Inflammatory macrophage (primary cell): ENCODE measurements at regions not wholly inside any gene's neighbourhood (a gene's known extent, or its start where the extent isn't known, plus 50 kb on each side); places are given as distances from the start of the nearest gene placed in this dataset.

Experiments
- DNase-seq, 2 donors: peaks; one replicate each; pipeline ENCODE4 v3.0.0-alpha.2; 2020 to 2022

DNA sequence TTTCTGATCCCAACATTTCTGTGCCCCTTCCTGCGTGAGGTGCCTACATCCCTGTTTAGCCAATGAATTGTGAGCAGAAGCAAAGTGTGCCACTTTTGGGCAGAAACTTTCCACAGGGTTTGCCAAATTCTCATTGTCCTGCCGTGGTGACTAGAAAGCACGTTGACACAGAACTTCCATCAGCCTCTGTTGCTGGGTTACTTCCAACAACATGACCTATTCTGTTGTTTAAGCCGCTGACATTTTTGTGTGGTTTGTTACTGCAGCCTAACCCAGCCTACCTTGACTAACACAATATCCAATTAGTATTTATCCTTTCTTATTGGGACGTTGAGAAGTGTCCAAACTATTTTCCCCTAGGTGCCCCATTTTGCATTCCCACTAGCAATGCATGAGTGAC lies 136.8 kb downstream of the URB2 start:
- no peak for DNase-seq

DNA sequence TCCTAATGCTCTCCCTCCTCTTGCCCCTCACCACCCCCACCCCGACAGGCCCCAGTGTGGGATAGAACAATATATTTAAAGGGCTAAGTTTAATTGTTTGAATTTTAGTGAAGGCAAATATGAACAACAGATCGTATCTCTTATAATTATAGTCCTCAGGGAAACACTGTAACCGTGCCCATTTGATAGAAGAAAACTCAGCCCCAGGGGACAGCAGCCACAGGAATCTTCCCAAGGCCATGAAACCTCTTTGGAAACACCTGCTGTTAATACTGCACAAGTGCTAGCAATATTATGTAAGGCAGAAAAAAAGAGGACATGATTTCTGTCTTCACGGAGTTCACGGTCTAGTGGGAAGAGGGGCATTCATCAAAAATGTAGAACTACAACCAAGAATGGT lies 142.2 kb downstream of the URB2 start:
- no peak for DNase-seq

DNA sequence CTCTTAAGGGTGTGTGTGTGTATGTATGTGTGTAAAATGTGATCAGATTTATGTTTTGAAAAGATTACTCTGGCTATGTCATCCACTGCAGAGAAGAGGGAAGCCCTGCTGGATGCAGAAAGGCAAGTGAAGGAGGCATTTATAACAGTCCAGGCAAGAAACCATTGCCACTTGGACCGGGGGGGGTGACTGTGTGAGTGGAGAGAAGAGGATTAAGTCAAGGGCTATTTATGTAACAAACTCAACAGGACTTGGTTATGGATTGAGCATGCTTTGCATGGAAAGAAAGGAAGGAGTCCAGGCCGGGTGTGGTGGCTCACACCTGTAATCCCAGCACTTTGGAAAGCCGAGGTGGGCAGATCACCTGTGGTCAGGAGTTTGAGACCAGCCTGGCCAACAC lies 143.0 kb downstream of the URB2 start:
- DNase-seq, result no peak

DNA sequence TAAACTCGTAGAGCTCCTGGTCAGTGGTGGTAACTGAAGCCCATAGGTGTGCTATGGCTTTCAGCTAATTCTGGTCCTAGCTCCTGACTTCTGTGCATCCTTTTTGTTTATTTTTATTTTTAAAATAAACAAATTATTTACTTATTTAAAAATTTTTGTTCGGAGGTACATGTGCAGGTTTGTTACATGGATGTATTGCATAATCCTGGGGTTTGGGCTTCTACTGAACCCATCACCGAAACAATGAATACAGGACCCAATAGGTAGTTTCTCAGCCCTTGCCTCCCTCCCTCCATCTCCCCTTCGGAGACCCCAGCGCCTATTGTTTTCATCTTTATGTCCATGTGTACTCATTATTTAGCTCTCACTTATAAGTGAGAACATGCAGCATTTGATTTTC lies 143.8 kb downstream of the URB2 start:
- DNase-seq, result no peak

DNA sequence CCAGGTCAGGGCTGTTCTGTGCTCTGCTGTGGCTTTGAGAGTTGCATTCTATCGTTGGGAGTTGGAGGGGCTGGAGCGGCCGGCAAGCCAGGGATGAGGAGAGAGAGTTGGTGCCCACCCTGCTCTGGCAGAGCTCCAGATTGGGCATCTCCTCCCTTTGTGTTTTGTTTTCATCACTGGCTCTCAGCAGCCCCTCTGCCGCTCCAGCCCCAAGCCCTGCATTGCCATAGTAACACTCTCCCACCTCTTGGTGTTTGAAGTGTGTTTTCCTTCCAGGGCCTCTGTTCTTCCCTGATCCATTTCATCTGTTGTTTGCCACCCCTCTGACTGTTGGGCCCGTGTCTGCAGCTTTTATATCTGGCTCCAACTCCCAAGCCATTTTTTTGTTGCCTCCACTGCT lies 152.7 kb downstream of the URB2 start:
- DNase-seq, result no peak

DNA sequence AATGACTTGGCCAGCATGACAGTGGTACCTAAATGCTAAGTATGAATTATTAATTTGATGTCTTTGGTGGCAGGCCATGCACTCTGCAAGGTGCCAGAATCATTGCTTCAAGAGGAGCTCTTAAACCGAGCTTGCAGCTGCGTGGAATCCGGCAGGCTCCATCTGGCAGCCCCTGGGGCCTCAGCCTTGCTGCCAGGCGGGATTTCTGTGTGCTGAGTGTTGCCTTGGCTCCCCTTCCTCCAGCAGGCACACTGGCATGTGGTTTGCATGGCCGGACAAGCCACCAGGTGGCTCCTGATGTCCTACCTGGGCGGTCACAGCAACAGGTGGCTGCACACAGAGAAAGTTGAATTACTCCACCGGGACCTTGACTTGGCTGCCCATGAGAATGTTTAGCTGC lies 155.4 kb downstream of the URB2 start:
- DNase-seq, result no peak

DNA sequence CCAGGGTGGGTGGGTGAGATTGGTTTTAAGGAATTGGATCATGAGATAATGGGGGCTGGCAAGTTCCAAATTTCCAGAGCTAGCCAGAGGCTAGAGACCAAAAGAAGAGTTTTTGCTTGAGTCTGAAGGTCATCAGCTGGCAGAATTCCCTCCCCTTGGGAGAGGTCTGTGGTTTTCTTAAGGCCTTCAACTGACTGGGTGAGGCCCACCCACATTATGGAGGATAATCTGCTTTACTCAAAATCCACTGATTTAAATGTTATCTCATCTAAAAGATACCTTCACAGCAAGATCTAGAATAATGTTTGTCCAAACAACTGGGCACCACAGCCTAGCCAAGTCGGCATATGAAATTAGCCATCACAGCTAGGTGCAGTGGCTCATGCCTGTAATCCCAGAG lies 156.4 kb downstream of the URB2 start:
- DNase-seq, result no peak

DNA sequence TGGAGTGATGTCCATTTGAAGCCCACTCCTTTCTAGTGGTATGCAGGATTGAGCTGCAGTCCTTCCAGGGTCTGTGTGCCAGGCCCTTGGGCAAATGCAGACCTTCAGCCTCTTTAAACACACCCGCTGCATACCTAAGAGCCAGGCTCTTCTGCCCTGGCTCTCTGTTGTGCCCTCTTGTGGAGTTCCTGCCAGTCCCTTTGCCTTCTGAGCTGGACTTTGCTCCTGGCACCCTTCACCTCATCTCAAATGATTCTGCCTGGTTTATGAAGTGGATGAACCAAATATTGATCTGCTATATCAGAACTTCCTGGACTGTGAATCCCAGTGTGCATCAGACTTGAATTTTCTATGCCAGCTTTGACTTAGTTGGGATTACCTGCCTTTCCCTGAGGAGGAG lies 158.8 kb downstream of the URB2 start:
- DNase-seq, result no peak

DNA sequence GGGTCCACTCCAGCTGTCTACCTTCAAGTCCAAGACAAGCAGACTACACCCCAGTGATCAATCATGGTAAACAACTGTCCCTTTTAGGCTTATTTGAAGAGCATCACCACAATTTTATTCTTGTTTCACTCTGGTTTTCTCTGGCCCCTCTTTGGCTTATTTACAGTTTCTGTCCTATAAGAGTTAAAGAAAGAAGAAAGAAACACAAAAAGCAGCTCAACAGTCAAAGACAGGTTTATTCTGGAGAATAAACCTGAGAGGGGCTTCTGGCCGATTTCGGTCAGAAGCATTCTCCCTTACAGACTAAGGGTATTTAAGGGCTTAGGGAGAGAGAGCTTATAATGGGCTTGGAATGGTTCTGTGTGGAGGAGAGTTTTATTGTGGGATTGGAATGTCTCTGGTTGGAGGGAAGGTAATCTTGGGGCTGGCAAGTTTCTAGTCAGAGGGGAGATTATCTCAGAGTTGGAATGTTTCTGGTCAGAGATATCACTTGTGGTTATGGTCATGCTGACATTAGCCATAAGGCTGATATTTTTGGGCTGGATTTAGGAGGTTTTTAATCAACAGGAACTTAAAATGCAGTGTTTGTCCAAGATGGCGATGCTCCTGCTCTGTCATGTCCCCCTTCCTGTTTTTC lies 161.0 kb downstream of the URB2 start:
- DNase-seq, result no peak

DNA sequence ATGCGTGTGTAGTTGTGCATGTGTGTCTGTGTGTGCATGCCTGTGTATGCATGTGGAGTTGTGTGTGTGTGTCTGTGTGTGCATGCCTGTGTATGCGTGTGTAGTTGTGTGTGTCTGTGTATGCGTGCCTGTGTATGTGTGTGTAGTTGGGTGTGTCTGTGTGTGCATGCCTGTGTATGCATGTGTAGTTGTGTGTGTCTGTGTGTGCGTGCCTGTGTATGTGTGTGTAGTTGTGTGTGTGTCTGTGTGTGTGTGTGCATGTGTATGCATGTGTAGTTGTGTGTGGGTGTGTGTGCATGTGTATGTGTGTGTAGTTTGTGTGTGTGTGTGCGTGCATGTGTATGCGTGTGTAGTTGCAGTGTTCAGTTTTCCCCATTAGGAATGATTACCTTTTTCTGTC lies 162.0 kb downstream of the URB2 start:
- DNase-seq, result no peak

DNA sequence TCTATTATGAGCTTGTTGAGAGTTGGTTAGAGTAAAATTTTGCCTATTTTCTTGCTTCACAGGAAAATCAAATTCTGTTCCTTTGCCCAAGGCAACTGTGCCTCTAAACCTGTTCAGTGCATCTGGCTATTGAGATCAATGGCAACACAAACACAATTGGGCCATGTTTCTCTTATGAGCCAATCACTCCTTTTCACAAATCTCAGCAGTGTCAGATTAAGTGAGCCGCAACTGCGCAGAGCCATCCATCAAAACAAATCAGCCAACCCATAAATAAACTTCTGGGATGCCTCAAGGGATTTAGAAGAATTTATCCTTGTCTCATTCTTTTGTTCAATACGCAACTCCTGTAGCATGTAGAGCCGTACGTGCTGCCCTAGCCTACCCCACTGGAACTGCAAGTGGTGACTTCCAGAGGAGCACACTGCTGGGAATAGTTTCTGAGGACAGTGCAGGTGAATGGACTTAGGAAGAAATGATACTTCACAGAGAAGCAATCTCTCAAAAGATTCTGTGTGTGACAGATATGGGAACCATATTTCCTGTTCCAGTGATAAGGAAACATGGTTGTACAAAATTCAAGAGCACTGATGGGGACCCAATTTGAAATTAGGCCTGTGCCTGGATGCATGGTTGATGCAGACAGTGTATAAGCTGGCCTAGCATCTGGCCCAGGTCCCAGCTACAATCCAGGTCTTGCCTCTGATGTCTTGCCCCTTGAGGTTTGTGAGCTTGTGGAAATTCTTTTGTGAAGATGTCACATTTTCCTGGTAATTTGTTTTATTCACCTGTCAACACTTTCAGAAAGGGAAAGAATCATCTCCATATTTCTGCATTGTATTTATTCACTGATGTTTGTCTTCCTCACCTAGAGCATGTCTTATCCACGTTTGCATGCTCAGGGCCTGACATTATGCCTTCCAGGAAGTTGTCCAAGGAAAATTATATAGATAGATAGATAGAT lies 166.2 kb downstream of the URB2 start:
- no peak for DNase-seq

DNA sequence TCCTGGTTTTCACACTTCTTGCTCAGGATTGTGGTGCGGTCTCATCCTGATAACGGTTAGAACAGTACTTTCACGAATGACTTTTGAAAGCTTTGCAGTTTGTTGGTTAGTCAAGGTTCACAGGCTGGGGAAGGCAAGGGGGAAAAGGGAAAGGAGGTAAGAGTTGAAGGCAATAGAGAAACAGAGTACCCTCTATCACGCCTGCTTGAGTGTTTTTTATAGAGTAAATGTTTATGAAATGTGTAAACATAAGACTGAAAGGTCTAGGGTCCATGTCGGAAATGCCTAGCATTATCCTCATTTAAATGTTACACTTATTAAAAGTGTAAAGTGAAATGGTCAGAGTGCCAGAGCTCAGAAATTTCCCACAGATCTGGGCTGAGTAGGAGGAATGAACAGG lies 167.4 kb downstream of the URB2 start:
- no peak for DNase-seq

DNA sequence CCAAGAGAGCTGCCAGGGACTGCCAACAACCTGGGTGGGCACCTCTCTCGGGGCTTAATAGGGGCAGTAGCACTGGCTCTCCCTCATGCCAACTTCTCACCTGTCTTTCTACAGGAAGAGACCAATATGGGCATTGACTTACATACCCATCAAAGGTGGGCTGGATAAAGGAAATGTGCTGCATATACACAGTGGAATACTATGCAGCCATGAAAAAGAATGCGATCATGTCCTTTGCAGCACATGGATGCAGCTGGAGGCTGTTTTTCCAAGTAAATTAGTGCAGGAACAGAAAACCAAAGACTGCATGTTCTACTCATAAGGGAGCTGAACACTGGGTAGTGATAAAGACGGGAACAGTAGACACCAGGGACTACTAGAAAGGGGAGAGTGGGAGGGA lies 172.5 kb downstream of the URB2 start:
- DNase-seq, result no peak

DNA sequence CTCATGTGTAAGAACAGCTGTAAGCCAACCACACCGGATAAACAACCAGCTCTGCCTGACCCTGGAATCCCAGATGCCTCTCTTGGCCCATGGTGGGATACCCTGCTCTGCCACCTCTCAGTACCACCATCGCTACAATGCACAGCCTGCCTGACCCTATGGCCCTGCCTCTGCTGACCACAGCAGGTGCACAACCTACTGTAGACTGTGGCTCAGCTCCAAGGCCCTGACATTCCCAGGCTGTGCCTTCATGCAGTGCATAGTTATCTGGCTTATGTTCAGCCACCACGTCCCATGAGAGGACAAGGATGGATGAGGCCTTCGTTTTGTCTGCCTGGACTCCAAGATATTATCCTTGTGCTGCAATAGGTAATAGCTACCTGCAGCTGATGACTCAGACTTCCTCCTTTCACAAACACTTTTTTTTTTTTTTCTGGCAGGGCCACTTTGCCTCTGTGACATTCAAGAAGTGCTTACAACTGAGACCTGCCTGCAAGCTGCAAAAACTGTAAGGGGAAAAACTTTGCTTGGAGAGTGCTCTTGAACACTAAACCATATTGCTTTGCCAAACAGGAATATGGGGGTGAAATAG lies 177.7 kb downstream of the URB2 start:
- DNase-seq, result no peak

DNA sequence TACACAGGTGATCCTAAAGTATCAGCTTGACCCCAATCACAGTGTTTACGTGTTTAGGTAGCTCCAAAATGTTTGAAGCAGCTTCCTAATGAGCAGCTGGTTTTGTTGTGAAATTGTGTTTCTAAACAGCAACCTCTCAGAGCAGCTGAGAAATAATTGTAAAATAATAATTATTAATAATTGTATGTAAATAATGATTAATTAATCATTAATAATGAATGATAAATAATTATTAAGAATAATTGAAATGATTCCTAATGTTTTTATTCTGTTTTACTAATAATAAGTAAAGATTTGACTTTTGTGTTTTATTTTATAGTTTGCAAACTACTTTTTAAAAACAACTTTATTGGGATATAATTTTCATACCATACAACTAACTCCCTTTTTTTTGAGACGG lies 182.2 kb downstream of the URB2 start:
- no peak for DNase-seq

DNA sequence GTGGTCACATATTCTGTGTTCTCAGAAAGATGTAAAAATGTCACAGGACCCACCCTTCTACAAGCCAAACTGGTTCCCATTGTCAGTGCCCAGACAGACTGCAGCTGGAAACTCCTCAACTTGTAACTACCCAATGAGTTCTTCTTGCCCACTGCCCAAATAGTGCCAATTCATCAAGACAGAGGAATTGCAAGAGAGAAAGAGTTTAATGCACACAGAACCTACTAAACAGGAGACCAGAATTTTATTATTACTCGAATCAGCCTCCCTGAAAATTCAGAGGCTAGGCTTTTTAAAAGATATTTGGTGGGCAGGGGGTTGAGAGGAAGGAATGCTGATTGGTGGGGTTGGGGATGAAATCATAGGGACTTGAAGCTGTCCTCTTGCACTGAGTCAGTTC lies 184.1 kb downstream of the URB2 start:
- no peak for DNase-seq

DNA sequence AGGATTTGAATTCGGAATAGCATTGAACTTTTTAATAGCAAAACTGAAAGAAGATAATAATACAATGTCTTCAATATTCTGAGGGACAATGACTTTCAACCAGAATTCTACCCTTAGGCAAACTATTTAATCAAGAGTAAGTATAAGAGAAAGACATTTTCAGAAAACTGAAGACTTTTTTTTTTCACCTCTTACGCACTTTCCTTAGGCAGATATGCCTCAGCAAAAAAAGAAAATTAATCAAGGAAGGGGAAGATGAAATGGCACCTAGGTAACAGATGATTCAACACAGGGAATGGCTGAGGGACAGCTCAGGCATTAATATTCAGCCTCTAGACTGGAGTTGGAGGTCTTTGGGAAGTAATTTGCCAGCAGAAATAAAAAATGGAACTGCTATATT lies 184.9 kb downstream of the URB2 start:
- no peak for DNase-seq

DNA sequence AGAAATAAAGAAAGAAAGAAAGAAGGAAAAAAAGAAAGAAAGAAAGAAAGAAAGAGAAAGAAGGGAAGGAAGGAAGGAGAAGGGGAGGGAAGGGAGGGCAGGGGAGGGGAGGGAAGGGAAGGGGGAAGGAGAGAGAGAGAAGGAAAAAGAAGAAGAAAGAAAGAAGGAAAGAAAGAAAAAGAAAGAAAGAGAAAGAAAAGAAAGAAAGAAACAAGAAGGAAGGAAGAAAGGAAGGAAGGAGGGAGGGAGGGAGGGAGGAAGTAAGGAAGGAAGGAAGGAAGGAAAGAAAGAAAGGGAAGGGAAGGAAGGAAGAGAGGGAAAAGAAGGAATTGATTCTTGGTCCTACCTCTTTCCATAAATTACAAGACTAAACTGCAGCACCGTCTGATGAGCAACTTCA lies 186.1 kb downstream of the URB2 start:
- no peak for DNase-seq

DNA sequence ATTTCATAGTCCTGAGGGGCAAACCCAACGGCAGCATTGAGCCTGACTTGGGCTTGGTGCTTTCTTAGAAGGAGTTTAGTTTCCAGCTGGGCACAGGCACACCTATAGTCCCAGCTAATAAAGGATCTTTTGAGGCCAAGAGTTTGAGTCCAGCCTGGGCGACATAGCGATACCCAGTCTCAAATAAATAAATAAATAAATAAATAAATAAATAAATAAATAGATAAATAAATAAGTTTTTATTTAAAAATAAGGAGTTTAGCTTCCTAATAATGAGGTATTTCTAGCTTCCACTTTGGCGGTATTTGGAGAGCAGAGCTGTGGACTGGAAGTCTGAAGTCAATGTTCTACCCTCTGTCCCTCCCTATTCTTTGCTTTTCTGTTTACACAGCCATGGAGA lies 186.6 kb downstream of the URB2 start:
- no peak for DNase-seq

DNA sequence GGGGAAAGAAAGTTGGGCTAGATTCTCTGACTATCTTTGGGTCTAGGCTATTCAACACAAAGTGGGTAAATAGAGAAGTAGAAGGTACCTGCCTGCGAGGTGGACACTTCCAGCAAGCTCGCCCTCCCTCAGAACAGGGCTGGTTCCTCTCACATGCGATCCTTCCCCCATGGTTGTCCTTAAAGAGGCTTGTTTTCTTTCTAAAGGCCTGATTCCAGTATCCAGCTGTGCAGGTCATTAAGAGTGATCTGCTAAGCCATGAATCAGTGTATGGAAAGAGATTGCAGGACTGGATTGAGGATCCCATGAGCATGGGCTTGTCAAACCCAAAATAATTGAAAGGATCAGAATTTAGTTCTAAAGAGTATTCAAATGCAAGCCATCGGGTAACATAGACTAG lies 189.0 kb downstream of the URB2 start:
- no peak for DNase-seq

DNA sequence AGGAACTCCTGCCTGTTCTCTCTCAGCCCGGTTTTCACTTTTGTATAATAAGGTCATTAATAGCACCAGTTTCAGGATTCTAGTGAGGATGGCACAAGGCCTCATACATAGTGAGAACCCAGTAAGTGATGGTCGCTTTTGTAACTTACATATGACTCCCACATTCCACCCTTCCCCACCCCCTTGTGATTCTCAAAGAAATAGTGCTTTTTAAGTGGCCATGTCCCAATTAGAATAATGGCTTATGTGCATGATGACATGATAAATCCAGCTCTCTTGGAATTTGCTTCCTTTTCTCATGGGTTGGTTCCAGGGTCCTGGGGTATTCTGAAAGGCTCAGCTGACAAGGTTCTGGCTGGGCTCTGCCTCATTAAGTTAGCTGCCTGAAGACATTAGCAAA lies 189.9 kb downstream of the URB2 start:
- no peak for DNase-seq

DNA sequence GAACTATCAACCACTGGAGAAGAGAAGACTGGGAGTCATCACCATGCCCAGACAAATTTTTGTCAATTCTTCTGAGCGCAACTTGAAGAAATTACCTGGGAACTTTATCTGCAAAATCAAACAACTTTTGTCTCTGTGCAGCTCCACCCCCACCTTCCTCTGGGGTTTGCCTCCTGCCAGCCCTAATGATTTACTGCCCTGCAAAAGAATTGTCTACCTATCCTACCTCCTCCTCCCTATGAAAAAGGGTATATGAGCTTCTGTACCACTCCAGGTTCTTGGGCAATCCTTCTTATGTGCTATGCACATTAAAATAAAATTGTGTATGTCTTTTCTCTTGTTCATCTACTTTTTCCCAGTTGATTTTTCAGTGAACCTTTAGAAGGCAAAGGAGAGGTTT lies 191.9 kb downstream of the URB2 start:
- no peak for DNase-seq

DNA sequence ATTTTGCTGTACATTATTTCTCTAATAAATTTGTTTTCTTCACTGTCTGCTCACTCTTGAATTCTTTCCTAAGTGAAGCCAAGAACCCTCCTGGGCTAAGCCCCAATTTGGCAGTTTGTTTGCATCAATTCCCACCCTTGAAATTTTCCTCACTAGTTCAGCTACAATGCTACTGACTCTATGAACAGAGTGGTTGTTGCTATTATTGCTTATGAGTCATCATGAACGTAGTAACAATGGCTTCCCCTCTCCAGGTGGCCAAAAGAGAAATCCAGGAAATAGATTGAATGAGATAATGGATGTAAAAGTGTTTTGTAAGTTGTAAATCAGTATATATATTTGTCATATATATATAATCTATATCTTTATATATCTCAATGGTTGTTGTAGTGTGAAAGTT lies 193.0 kb downstream of the URB2 start:
- DNase-seq, result no peak

DNA sequence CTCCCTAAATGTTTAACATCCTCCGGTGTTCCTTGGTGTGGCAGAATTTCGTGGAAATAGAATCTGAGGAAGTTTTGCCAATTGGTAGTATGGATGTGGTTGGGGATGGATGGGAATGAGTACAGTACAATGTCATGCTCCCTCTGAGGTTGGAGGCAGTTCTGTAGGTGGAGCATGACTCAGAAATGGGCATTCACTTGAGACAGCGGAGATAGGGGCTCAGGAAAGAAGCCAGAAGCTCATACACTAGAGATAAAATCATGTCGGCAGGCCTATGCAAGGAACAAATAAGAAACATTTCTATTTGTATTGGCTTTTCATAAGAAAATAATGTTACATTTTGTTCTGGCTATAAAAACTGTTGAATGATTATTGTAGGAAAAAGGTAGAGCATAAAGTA lies 196.0 kb downstream of the URB2 start:
- no peak for DNase-seq
